HepG2 (cell line): ENCODE measurements at regions not wholly inside any gene's neighbourhood (a gene's known extent, or its start where the extent isn't known, plus 50 kb on each side); places are given as distances from the start of the nearest gene placed in this dataset.

Source experiments
- ATAC-seq: fragments of 200-7000 bp; cut with Tn5 transposase; 3 replicates; pipeline ENCODE4 v1.9.1; 2020; ENCODE audit warnings: mild to moderate bottlenecking, moderate library complexity
- BruUV-seq: library from RNA; stranded (reverse); fragments of 400-500 nt; replicated peaks from 2 replicates; lab custom pipeline; 2021; lab: Mats Ljungman, UMichigan
- CTCF ChIA-PET: fragments of 300-600 bp; formaldehyde crosslinking; extraction: SDS; loops from one replicate; lab custom pipeline; 2021; ENCODE audit warnings: low total read pairs, inconsistent platforms, low intra/inter-chr PET ratio; lab: Yijun Ruan, JAX
- POLR2A ChIA-PET: fragments of 350-600 bp; sonication (Branson Sonifier 250); formaldehyde crosslinking; loops from one replicate; lab custom pipeline; 2020; ENCODE audit warnings: antibody characterized with exemption, inconsistent platforms; lab: Yijun Ruan, JAX
- DNase-seq: peaks from one replicate; pipeline ENCODE4 v3.0.0-alpha.2; 2015; ENCODE audit warnings: low spot score
- FAIRE-seq: peaks from 3 replicates; lab custom pipeline; 2011; peaks lifted over from hg19 to GRCh38; lab: Jason Lieb, UNC
- H2AFZ ChIP-seq: one replicate; pipeline ENCODE4 v1.6.1; 2011; ENCODE audit warnings: low read length, inconsistent platforms
- H3K27ac ChIP-seq: fragments of 300-600 bp; 3 replicates; pipeline ENCODE4 v1.8.0; 2011; ENCODE audit warnings: mixed run types, mild to moderate bottlenecking, mixed read lengths, low read length, inconsistent platforms; ENCODE audit not compliant: insufficient read depth; ENCODE audit errors: extremely low read length
- H3K27me3 ChIP-seq, 2 experiments: fragments of 200-600 bp in 1 of 2; 2 replicates in 1 of 2; 3 replicates in 1 of 2; pipeline versions ENCODE4 v1.6.0 to v1.8.0; 2011; ENCODE audit warnings: low read length in 2 of 2, mild to moderate bottlenecking in 2 of 2, moderate library complexity in 2 of 2, inconsistent platforms in 1 of 2; ENCODE audit not compliant: insufficient read depth in 2 of 2, control insufficient read depth in 1 of 2
- H3K36me3 ChIP-seq, 2 experiments: fragments of 200-600 bp in 1 of 2; replicated peaks in 1 of 2; 2 replicates in 1 of 2; 3 replicates in 1 of 2; pipeline versions ENCODE4 v1.5.1 to v1.8.0; 2011; ENCODE audit warnings: low read length in 2 of 2, inconsistent platforms in 1 of 2; ENCODE audit not compliant: insufficient read depth in 2 of 2, control insufficient read depth in 1 of 2
- H3K4me1 ChIP-seq: 2 replicates; pipeline ENCODE4 v1.5.1; 2012; ENCODE audit warnings: low read length, inconsistent platforms; ENCODE audit not compliant: insufficient read depth
- H3K4me2 ChIP-seq: 2 replicates; pipeline ENCODE4 v1.6.0; 2011; ENCODE audit warnings: low read depth, low read length, inconsistent platforms
- H3K4me3 ChIP-seq, 3 experiments: fragments of 200-600 bp in 1 of 3; sonication (generic), shearing (Covaris generic) in 1 of 3; replicated peaks in 1 of 3; 2 replicates each; pipeline ENCODE4 v1.5.1; 2011 to 2016; ENCODE audit warnings: low read length in 3 of 3, inconsistent platforms in 2 of 3, low read depth in 2 of 3, mild to moderate bottlenecking in 2 of 3, control low read depth in 1 of 3, mixed read lengths in 1 of 3; ENCODE audit not compliant: insufficient read depth in 1 of 3
- H3K79me2 ChIP-seq: one replicate; pipeline ENCODE4 v1.6.1; 2011; ENCODE audit warnings: low read length, inconsistent platforms; ENCODE audit not compliant: insufficient read depth
- H3K9ac ChIP-seq: 2 replicates; pipeline ENCODE4 v1.6.0; 2011; ENCODE audit warnings: mild to moderate bottlenecking, low read depth, low read length, inconsistent platforms; ENCODE audit not compliant: insufficient read depth
- H3K9me3 ChIP-seq: 2 replicates; pipeline ENCODE4 v1.5.1; 2012; ENCODE audit warnings: mild to moderate bottlenecking, low read length
- H4K20me1 ChIP-seq: 2 replicates; pipeline ENCODE4 v1.6.0; 2011; ENCODE audit warnings: inconsistent platforms, mild to moderate bottlenecking, low read length, moderate library complexity; ENCODE audit not compliant: insufficient read depth
- CREM ChIP-seq, 2 experiments: sonication (generic) in 1 of 2; formaldehyde crosslinking in 1 of 2; IDR thresholded peaks; 2 replicates each; pipeline versions ENCODE4 v1.4.0 to v1.6.1; 2016 to 2020; ENCODE audit warnings: antibody characterized with exemption in 1 of 2, mild to moderate bottlenecking in 1 of 2, missing genetic modification reagents in 1 of 2
- FOXC1 ChIP-seq: sonication (generic); formaldehyde crosslinking; IDR thresholded peaks from 2 replicates; pipeline ENCODE4 v1.8.0; 2022; ENCODE audit warnings: mild to moderate bottlenecking, missing genetic modification reagents, borderline replicate concordance
- KIAA2018 ChIP-seq: sonication (generic); formaldehyde crosslinking; IDR thresholded peaks from 2 replicates; pipeline ENCODE4 v1.5.0; 2020; ENCODE audit warnings: mild to moderate bottlenecking, missing genetic modification reagents, borderline replicate concordance
- RXRA ChIP-seq: sonication (generic); formaldehyde crosslinking; IDR thresholded peaks from 2 replicates; pipeline ENCODE4 v1.5.1; 2020; ENCODE audit warnings: missing genetic modification reagents
- SRSF1 ChIP-seq: fragments of 200-400 bp; formaldehyde crosslinking; optimal IDR thresholded peaks from 2 replicates; pipeline ENCODE3; 2017; ENCODE audit warnings: mild to moderate bottlenecking, low read depth, low read length, moderate library complexity
- ZBTB49 ChIP-seq: sonication (generic); formaldehyde crosslinking; IDR thresholded peaks from 2 replicates; pipeline ENCODE4 v1.4.0; 2020; ENCODE audit warnings: missing genetic modification reagents, borderline replicate concordance
- ZMYM3 ChIP-seq: sonication (generic); formaldehyde crosslinking; IDR thresholded peaks from 2 replicates; pipeline ENCODE4 v1.5.1; 2020; ENCODE audit warnings: mild to moderate bottlenecking, missing genetic modification reagents
- ZNF143 ChIP-seq: sonication (generic); formaldehyde crosslinking; IDR thresholded peaks from 2 replicates; pipeline ENCODE4 v1.4.0; 2020; ENCODE audit warnings: missing genetic modification reagents
- ZNF460 ChIP-seq: sonication (generic); formaldehyde crosslinking; IDR thresholded peaks from 2 replicates; pipeline ENCODE4 v1.5.1; 2020; ENCODE audit warnings: missing genetic modification reagents, mild to moderate bottlenecking, borderline replicate concordance
- ZNF564 ChIP-seq: sonication (generic); formaldehyde crosslinking; IDR thresholded peaks from 2 replicates; pipeline ENCODE4 v1.8.1; 2023; ENCODE audit warnings: mild to moderate bottlenecking, missing genetic modification reagents
- ZNF607 ChIP-seq: sonication (generic); formaldehyde crosslinking; IDR thresholded peaks from 2 replicates; pipeline ENCODE4 v1.5.1; 2020; ENCODE audit warnings: missing genetic modification reagents, mild to moderate bottlenecking, borderline replicate concordance
- ZNF619 ChIP-seq: sonication (generic); formaldehyde crosslinking; IDR thresholded peaks from 2 replicates; pipeline ENCODE4 v1.4.0; 2020; ENCODE audit warnings: mild to moderate bottlenecking, missing genetic modification reagents
- ZNF772 ChIP-seq: sonication (generic); formaldehyde crosslinking; IDR thresholded peaks from 2 replicates; pipeline ENCODE4 v1.5.0; 2020; ENCODE audit warnings: mild to moderate bottlenecking, missing genetic modification reagents
- ZSCAN9 ChIP-seq: IDR thresholded peaks from 2 replicates; pipeline ENCODE4 v1.6.1; 2016; ENCODE audit warnings: borderline replicate concordance
- WGBS: methylation state at CpG from one replicate; pipeline ENCODE4 v1.1.6; 2017; ENCODE audit warnings: low lambda C conversion rate; 5-methylcytosine and 5-hydroxymethylcytosine counted together
- in situ Hi-C: cut with HindIII; loops from 2 replicates; pipeline ENCODE4 v1.10.0; 2017; ENCODE audit warnings: low pct_unique_long_range_greater_than_20kb; ENCODE audit not compliant: extremely low pct_ligation_motif_present
- intact Hi-C: fragments of 100-400 bp; cut with micrococcal nuclease; formaldehyde crosslinking; loops from one replicate; pipeline ENCODE4 v1.10.0; 2022; ENCODE audit not compliant: unreplicated experiment

- Histone ChIP-seq H3K4me3 (no peak overlapping the region), H4K20me1 (no peaks in the 10 kb centered on the region), H3K9me3 (no peaks in the 10 kb centered on the region), H3K27ac (no peak overlapping the region), H3K4me2 (no peak overlapping the region), H3K27me3 (peaks cover 2 to 13% of the 10 kb centered on the region in 2 experiments; a peak in 2 of 5 replicates), H3K9ac (no peak overlapping the region), H3K79me2 (no peaks in the 10 kb centered on the region), H2AFZ (no peak overlapping the region), H3K36me3 (no peaks in the 10 kb centered on the region), H3K4me1 (peaks cover 47% of the 10 kb centered on the region)
- POLR2A ChIA-PET: no interaction called here
- CTCF ChIA-PET: no interaction called here
- ATAC-seq (no peak), DNase-seq (no peak), FAIRE-seq (no peak)
- 36% methylated on average over 3 of the region's 3 CpGs for WGBS
- TF ChIP-seq RXRA (CRISPR knock-in tag) (no peak), ZNF564 (CRISPR knock-in tag) (no peak), SRSF1 (no peak), ZNF619 (no peak), CREM (IDR thresholded peaks at IDR 0.05) (no peak), CREM (CRISPR knock-in tag; IDR thresholded peaks at IDR 0.05) (no peak), ZMYM3 (no peak), ZNF143 (CRISPR knock-in tag) (no peak), KIAA2018 (CRISPR knock-in tag) (no peak), ZNF772 (no peak), ZBTB49 (CRISPR knock-in tag) (no peak), ZNF607 (CRISPR knock-in tag) (no peak), FOXC1 (CRISPR knock-in tag) (no peak), ZNF460 (CRISPR knock-in tag) (no peak), ZSCAN9 (no peak)
- intact Hi-C loops (loop anchor here (10.0 kb wide), 1 partner anchor 102 kb away; no protein-coding TSS in a partner anchor), in situ Hi-C loops (no loop called here)
- BruUV-seq: no TSS peak
Observed at GRCh38 chr15:99506399-99506798, 59.4 kb upstream of the MEF2A start.
